Stimulated activated CD8-positive, alpha-beta memory T cell treated with anti-CD3 and anti-CD28 coated beads, Interleukin-4, amount 100 ng/mL, for 24 hours (primary cell): ENCODE measurements at regions not wholly inside any gene's neighbourhood (a gene's known extent, or its start where the extent isn't known, plus 50 kb on each side); places are given as distances from the start of the nearest gene placed in this dataset.

Experiments
- DNase-seq: peaks from one replicate; pipeline ENCODE4 v3.0.0-alpha.2; 2020; ENCODE audit warnings: low read depth

GRCh38 chr18:67232991-67233390 lies 283.5 kb downstream of the DSEL start:
- no peak for DNase-seq

DNA sequence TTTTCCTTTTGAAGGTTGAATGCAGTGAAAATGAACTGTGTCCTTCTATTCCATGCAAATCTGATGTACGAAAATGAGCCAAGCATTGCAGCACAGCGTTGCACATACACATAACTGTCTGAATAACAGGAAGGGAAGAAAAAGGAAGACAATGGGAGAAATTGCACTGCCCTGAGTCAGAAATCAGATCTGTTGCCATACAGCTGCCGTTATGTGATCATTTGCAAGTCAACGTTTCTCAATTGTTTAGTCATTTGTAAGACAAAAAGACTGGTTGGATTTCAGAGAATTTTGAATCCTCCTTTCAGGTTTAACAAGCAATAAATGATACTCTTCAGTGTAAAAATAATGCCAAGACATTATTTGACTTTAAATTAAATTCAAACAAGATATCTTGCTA lies 284.1 kb downstream of the DSEL start:
- DNase-seq: no peak

DNA sequence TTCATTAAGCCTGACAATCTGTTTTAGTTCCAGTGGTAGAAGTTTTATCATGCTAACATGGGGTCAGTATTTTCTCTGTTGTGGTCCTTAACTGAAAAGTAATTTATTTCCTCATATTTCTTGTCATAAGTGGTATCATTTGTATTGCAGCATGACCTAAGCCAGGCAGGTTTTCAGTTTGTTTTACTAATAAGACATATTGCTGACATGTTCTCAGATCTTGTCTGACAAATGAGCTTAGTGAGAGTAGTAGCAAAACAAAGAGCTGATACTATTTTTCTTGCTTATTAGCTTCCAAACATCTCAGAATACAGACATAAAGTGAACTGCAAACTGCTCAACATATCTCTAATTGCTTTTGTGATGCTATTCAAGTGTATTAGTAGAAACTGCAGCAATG lies 293.6 kb downstream of the DSEL start:
- no peak for DNase-seq

DNA sequence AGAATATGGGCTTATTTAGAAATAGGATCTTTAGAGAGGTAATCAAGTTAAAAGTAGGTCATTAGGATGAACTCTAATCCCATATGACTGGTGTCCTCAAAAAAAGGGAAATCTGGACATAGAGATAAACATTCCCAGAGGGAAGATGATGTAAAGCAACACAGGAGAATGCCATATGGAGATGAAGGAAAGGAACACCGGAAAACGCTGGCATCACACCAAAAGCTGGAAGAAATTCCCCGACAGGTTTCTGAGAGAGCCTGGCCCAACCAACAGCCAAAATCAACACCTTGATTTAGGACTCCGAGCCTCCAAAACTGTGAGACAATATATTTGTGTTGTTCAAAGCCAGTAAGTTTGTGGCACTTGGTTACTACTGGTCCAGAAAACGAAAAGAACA lies 296.7 kb downstream of the DSEL start:
- no peak for DNase-seq

DNA sequence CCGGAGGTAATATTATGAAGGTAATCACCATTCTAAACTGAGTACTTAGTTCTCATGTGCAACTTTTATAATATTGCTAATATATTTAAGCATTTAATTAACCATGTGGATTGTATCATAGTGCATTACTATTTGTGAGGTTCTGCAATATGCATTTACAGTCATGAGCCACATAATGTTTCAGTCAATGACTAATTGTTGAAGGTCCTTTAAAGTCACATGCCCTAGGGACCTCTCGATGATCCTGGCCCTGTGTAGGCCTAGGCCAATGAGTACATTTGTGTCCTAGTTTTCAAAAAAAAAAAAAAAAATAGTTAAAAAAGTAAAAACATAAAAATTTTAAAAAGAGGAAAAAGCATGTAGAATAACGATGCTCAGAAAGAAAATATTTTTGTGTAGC lies 298.0 kb downstream of the DSEL start:
- DNase-seq: no peak

GRCh38 chr18:67217551-67218166 lies 298.9 kb downstream of the DSEL start:
- peak; percentile 19 for DNase-seq

DNA sequence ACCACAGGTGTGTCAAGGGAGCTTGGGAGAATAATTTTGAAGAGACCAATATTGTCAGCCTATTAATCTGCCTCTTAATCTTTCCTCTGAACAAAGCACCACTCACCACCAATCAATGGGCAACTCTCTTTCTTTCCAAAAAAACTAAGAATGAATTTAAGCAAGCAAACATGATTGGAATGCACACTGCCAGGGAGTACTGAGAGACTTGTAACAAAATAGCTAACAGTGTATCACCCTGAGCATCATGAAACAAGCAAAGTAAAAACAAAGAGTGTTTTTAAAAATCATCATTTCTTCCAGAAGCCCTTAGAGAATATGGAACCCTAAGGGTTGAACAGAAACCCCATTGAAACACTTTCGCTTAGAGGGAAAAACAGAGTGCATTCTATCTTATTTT lies 299.7 kb downstream of the DSEL start:
- no peak for DNase-seq

GRCh38 chr18:67215686-67216085 lies 300.8 kb downstream of the DSEL start:
- no peak for DNase-seq

- DNase-seq: no peak
These were observed 304.9 kb downstream of the DSEL start for GRCh38 chr18:67211646-67212045.

DNA sequence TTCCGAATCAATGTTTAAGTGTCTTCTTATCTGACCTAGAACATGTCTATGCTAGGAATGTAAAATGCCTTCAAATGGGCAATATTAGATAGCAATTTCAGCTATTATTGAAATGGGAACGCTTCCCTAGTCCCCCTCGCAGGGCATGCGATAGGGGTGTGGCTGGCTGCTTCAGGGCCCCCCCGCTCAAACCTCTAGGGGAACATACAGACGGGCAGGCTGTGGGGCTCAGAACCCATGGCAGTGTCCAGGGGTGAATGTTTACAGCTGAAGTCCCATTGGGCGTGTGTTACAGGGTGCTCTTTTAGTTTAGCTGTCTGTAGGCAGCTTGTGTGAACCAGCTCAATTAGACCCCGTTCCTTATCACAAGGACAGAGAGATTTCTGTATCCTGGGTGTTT lies 315.9 kb downstream of the DSEL start:
- no peak for DNase-seq

DNA sequence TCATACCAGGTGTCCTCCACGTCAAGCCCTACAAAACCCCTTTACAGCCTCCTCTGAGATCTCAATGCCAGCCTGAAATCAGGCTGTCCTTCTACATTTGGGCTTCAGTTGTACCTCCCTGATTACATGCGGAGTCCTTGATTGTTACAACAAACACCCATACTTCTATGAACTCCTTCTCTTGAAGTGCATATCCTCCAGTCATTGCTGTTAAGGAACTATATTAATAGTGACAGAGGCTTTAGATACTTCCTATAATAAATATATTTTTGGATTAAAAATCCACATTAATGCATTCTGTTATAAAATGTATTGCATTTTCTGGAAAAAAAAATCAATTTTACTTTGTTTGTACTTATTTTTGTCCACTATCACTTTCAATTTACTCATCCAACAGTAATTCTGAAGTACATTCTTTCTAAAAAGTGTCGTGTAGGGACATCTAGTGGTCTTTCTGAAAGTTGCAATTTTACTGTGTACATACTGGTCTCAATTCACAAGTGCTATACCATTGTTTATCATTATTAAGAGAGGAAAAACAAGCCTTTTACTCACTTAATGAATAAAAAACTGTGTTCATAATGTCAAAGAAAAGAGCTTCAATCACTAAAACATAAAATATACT lies 316.4 kb downstream of the DSEL start:
- no peak for DNase-seq

- DNase-seq: no peak
These were observed 321.6 kb downstream of the DSEL start for GRCh38 chr18:67194886-67195285.

DNA sequence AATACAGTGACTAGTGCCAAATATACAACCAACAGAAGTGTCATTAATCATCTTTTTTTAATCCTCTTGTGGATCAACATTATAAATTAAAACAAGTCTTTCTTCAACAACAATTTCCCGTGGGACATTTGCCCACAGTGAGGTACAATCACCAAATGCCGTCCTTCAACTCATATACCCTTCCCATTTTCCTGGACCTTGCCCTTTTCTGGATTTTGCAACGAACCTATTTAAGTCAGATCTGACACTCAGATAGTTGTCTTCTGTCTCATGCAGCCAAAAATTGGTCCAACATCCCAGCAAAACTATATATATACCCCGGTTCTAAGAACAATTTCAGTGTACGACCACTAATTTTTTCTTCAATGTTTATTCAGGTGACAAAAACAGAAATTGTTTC lies 324.0 kb downstream of the DSEL start:
- no peak for DNase-seq

DNA sequence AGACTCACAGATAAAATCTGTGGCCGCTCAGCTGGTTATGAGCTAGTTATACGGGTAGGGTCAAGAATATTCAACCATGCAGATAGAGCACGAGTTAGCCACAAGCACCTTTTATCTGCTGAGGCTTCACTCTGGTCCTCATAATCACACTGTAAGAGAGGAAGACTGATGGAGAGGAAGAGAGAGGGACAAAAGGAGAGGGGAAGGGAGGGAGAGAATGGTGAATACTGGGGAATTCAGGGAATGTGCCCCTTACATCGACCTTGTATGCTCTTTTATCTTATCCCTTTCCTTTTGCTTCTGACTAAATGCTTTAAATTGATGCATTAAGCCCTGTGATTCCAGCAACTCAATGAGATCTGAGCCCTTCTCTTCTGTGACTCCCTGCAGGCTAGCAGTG lies 333.1 kb downstream of the DSEL start:
- no peak for DNase-seq

DNA sequence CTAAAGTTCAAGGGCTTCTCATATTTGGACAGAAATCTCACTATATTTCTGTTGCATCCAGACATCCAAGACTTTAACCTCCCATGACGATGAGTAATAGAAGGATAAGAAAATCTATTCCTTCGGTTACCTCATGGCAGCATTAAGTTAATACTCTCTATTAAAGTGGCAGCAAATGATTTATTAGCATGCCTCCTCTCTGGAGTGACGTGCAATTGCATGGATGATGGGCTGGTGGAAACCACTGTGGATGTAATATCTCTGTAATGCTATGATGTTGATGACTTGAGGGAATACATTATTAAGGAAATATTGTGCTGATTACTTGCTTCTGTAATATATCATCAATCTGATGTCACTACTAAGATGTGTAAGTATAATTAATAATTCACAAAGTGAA lies 336.8 kb downstream of the DSEL start:
- no peak for DNase-seq

- no peak for DNase-seq
These were observed 356.9 kb downstream of the DSEL start for GRCh38 chr18:67159662-67160061.

DNA sequence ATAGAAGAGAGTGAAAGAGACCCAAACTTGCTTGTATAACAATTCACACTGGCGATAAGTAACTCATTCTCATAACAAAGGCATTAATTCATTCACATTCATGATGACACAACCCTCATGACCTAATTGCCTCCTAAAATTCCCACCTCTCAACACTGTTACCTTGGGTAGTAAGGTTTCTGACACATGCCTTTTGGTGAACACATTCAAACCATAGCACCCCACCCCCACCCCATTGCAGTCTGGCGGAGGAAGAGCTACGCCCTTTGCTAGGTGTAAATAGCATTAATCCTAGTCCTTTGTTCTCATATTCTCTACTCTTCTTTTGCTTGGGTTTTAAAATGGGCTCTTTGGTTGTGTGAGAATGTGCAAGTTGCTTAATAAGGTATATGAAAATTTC lies 361.5 kb downstream of the DSEL start:
- no peak for DNase-seq

DNA sequence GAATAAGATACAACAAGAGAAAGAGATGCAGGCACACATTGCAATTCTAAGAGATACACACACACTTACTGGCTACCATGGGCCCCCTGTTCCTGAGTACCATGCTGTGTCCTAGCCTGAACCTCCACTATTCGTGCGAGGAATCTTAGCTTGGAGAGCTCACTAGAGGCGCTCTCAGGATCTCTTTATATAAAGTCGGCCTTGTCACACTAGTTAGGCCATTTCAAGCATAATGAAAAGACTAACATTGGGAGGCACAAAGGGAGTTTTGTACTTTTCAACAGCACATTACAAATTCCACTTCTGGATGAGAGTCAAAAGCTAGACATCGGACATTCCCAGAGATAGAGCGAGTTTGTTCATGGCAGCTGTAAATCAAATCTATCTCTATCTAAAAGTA lies 365.2 kb downstream of the DSEL start:
- DNase-seq: no peak

- DNase-seq: no peak
These were observed 370.8 kb downstream of the DSEL start for GRCh38 chr18:67145586-67146292.

DNA sequence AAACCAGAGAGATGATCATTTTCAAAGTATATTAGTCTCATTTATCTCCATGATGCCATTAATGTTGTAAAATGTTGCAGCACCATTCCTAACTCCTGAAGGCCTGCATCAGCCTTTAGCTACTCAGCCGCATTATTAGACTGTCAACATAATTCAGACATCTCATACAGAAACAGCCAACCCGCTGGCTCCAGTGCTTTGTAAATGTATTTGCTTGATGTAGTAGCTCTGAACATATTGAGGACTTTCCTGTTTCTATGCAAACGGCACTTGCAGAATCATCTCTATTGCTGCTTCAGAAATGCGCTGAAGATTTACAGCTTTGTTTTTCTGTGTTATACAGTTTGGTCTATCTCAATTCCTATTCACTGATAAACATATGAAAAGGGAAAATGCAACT lies 372.2 kb downstream of the DSEL start:
- DNase-seq: no peak

DNA sequence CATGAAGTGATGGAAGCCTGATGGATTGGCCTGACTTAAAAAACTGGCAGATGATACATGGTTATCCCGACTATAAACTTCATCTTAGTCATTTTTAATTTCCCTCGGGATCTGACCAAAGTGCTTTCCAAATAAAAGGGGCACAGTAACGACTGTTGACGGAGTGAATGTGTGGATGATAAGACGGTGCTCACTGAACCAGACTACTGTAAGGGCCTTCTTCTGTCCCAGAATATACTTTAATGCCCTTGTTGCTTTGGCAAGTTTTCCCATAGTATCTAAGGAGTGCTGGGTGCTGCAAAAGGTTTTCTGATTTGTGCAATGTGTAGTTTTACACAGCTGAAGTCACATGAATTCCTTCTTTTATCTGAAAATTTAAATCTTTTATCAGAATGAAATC lies 373.5 kb downstream of the DSEL start:
- DNase-seq: no peak

DNA sequence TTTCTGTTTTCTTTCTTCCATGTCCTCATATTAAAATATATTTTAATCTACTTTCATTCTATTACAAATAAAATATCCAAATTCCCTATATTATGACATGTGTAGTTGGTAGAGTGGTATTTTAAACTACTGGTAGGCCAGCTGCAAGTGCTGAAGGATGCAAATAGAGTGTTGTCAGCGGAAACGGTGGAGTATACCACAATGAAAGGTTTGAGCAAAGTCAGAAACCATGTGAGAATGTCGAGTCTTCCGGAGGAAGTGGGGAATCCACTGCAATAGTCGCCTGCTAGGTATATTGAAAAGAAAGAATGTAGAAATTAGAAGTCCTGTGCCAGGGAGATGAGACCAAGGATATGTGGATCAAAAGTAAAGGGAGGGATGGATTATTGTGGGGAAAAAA lies 373.9 kb downstream of the DSEL start:
- DNase-seq: no peak

GRCh38 chr18:67140495-67140894 lies 376.0 kb downstream of the DSEL start:
- no peak for DNase-seq

- no peak for DNase-seq
These were observed 376.6 kb downstream of the DSEL start for GRCh38 chr18:67139899-67140298.
